Right lobe of liver (tissue), 4 donors: ENCODE measurements at regions not wholly inside any gene's neighbourhood (a gene's known extent, or its start where the extent isn't known, plus 50 kb on each side); places are given as distances from the start of the nearest gene placed in this dataset.

ENCODE experiments used
- CTCF ChIP-seq, 4 donors: fragments of 200-600 bp in 3 of 4; fragments of 450-650 bp in 1 of 4; IDR thresholded peaks; one replicate each; pipeline versions ENCODE4 v1.5.1 to v1.8.0; 2016 to 2022; ENCODE audit warnings: antibody characterized with exemption in 4 of 4, mild to moderate bottlenecking in 2 of 4
- POLR2A ChIP-seq: fragments of 450-650 bp; IDR thresholded peaks from one replicate; pipeline ENCODE4 v1.6.1; 2017; ENCODE audit warnings: antibody characterized with exemption, mild to moderate bottlenecking
- donor health status: DM: no; HTN: no; CAD: no.
- donor health status: DM: no; HTN: no; CAD: no.
- donor health status: DM: no; HTN: yes; CAD: no.

GRCh38 chr13:70255406-70255991 lies 147.2 kb upstream of the KLHL1 start:
- TF ChIP-seq CTCF (IDR thresholded peaks at IDR 0.05) (no peak), POLR2A (no peak)
